Naive thymus-derived CD4-positive, alpha-beta T cell (primary cell): ENCODE measurements at regions not wholly inside any gene's neighbourhood (a gene's known extent, or its start where the extent isn't known, plus 50 kb on each side); places are given as distances from the start of the nearest gene placed in this dataset.
"Not testable (repeated sequence)": the region's sequence is repeated elsewhere in the genome, so short reads cannot be mapped to it uniquely, and the experiment has no call there.

ENCODE experiments used
- ATAC-seq: fragments of 150-1000 bp; cut with Tn5 transposase; 2 replicates; pipeline ENCODE4 v1.10.0; 2021; ENCODE audit warnings: mild to moderate bottlenecking, moderate library complexity
- CTCF ChIA-PET: fragments of 350-600 bp; sonication (Branson Sonifier 250); formaldehyde crosslinking; loops from one replicate; lab custom pipeline; 2021; ENCODE audit warnings: antibody characterized with exemption; lab: Charles Lee
- POLR2A ChIA-PET: fragments of 350-600 bp; sonication (Branson Sonifier 250); formaldehyde crosslinking; loops from one replicate; lab custom pipeline; 2021; ENCODE audit warnings: antibody characterized with exemption, inconsistent platforms; lab: Charles Lee
- DNase-seq, 9 donors: peaks; one replicate each; pipeline versions ENCODE4 v3.0.0 to v3.0.0-alpha.2; 2020 to 2022; ENCODE audit warnings: mixed read lengths in 1 of 9
- H3K27ac ChIP-seq: one replicate; pipeline ENCODE4 v1.7.0; 2013; ENCODE audit warnings: mild to moderate bottlenecking, low read depth, low read length, moderate library complexity
- H3K27me3 ChIP-seq, 2 donors: one replicate each; pipeline ENCODE4 v1.7.0; 2013; ENCODE audit warnings: low read length in 2 of 2, mild to moderate bottlenecking in 2 of 2, moderate library complexity in 2 of 2; ENCODE audit not compliant: control insufficient read depth in 2 of 2, insufficient read depth in 2 of 2
- H3K36me3 ChIP-seq, 3 experiments: 1 replicate in 2 of 3; 2 replicates in 1 of 3; pipeline ENCODE4 v1.7.0; 2013; ENCODE audit warnings: low read length in 3 of 3, mild to moderate bottlenecking in 3 of 3, moderate library complexity in 1 of 3; ENCODE audit not compliant: insufficient read depth in 3 of 3, control insufficient read depth in 2 of 3
- H3K4me1 ChIP-seq, 2 donors: one replicate each; pipeline ENCODE4 v1.7.0; 2013; ENCODE audit warnings: low read length in 2 of 2, mild to moderate bottlenecking in 2 of 2, moderate library complexity in 1 of 2; ENCODE audit not compliant: control insufficient read depth in 2 of 2, insufficient read depth in 2 of 2
- H3K4me3 ChIP-seq: 2 replicates; pipeline ENCODE4 v1.7.0; 2013; ENCODE audit warnings: mild to moderate bottlenecking, low read length
- H3K9me3 ChIP-seq, 3 experiments: 1 replicate in 2 of 3; 2 replicates in 1 of 3; pipeline ENCODE4 v1.7.0; 2013; ENCODE audit warnings: low read length in 3 of 3; ENCODE audit not compliant: control insufficient read depth in 2 of 3
- H3K27ac Mint-ChIP-seq, 9 donors: one replicate each; pipeline ENCODE4 v1.8.0; 2020 to 2022; ENCODE audit warnings: mixed read lengths in 9 of 9, mild to moderate bottlenecking in 8 of 9, moderate library complexity in 5 of 9, inconsistent platforms in 2 of 9
- H3K27me3 Mint-ChIP-seq, 5 donors: one replicate each; pipeline ENCODE4 v1.8.0; 2021 to 2022; ENCODE audit warnings: mixed read lengths in 5 of 5, mild to moderate bottlenecking in 1 of 5
- H3K36me3 Mint-ChIP-seq, 5 donors: one replicate each; pipeline ENCODE4 v1.8.0; 2020 to 2022; ENCODE audit warnings: mixed read lengths in 5 of 5, mild to moderate bottlenecking in 3 of 5, inconsistent platforms in 1 of 5
- H3K4me1 Mint-ChIP-seq, 7 donors: one replicate each; pipeline ENCODE4 v1.8.0; 2020 to 2022; ENCODE audit warnings: mixed read lengths in 7 of 7, mild to moderate bottlenecking in 3 of 7, inconsistent platforms in 1 of 7
- H3K4me3 Mint-ChIP-seq, 10 donors: one replicate each; pipeline ENCODE4 v1.8.0; 2020 to 2022; ENCODE audit warnings: mild to moderate bottlenecking in 10 of 10, mixed read lengths in 10 of 10, moderate library complexity in 6 of 10, inconsistent platforms in 2 of 10
- H3K9me3 Mint-ChIP-seq, 11 donors: one replicate each; pipeline ENCODE4 v1.8.0; 2020 to 2022; ENCODE audit warnings: mixed read lengths in 11 of 11, mild to moderate bottlenecking in 4 of 11, inconsistent platforms in 1 of 11, moderate library complexity in 1 of 11
- intact Hi-C, 2 donors: fragments of 100-400 bp; cut with micrococcal nuclease; formaldehyde crosslinking; loops; one replicate each; pipeline ENCODE4 v1.15.1; 2023

GRCh38 chr4:134865675-134866074 is 664.1 kb upstream of the PABPC4L start:
- Histone ChIP-seq H3K4me1 (no peaks in the 10 kb centered on the region), H3K4me3 (no peak overlapping the region), H3K36me3 (no peaks in the 10 kb centered on the region), H3K27me3 (no peaks in the 10 kb centered on the region), H3K27ac (no peak overlapping the region), H3K9me3 (no peaks in the 10 kb centered on the region)
- H3K36me3 Mint-ChIP-seq = no peaks in the 10 kb centered on the region
- no peak overlapping the region for H3K27ac Mint-ChIP-seq
- no peaks in the 10 kb centered on the region for H3K27me3 Mint-ChIP-seq
- no peaks in the 10 kb centered on the region for H3K4me1 Mint-ChIP-seq
- ChIA-PET CTCF (no interaction called here), POLR2A (no interaction called here)
- no peak overlapping the region for H3K4me3 Mint-ChIP-seq
- no peak for ATAC-seq
- DNase-seq = no peak
- H3K9me3 Mint-ChIP-seq = peaks cover 0 to 23% (median 4%) of the 10 kb centered on the region in 11 donors
- intact Hi-C loops = no loop called here

- H3K9me3 Mint-ChIP-seq = peaks cover 0 to 16% (median 4%) of the 10 kb centered on the region in 11 donors
- no peak overlapping the region for H3K27ac ChIP-seq
Measured at GRCh38 chr4:134862116-134862515, 660.5 kb upstream of the PABPC4L start.

GRCh38 chr4:134848681-134849080 is 647.1 kb upstream of the PABPC4L start:
- H3K4me1 ChIP-seq = no peaks in the 10 kb centered on the region
- no peak overlapping the region for H3K4me3 ChIP-seq
- peaks cover 0 to 15% (median 5%) of the 10 kb centered on the region in 11 donors for H3K9me3 Mint-ChIP-seq
- no peaks in the 10 kb centered on the region for H3K27me3 ChIP-seq
- H3K36me3 ChIP-seq = no peaks in the 10 kb centered on the region
- DNase-seq (no peak), ATAC-seq (no peak)
- CTCF ChIA-PET = no interaction called here
- no peaks in the 10 kb centered on the region for H3K36me3 Mint-ChIP-seq
- no peaks in the 10 kb centered on the region for H3K4me1 Mint-ChIP-seq
- H3K9me3 ChIP-seq = no peaks in the 10 kb centered on the region
- H3K27ac ChIP-seq = no peak overlapping the region
- POLR2A ChIA-PET = no interaction called here
- H3K27ac Mint-ChIP-seq = no peak overlapping the region
- H3K27me3 Mint-ChIP-seq = no peaks in the 10 kb centered on the region
- H3K4me3 Mint-ChIP-seq = no peak overlapping the region
- intact Hi-C loops = no loop called here

More at GRCh38 chr4:134862116-134862515, 660.5 kb upstream of the PABPC4L start:
- no peak for DNase-seq
- Histone ChIP-seq H3K27me3 (no peaks in the 10 kb centered on the region), H3K4me3 (no peak overlapping the region), H3K9me3 (no peaks in the 10 kb centered on the region), H3K4me1 (no peaks in the 10 kb centered on the region), H3K36me3 (no peaks in the 10 kb centered on the region)
- H3K4me1 Mint-ChIP-seq = no peaks in the 10 kb centered on the region
- intact Hi-C loops = no loop called here
- no peak for ATAC-seq
- H3K27ac Mint-ChIP-seq = no peak overlapping the region
- no peak overlapping the region for H3K4me3 Mint-ChIP-seq
- H3K36me3 Mint-ChIP-seq = no peaks in the 10 kb centered on the region
- H3K27me3 Mint-ChIP-seq = no peaks in the 10 kb centered on the region
- ChIA-PET CTCF (no interaction called here), POLR2A (no interaction called here)

GRCh38 chr4:134830741-134831140 is 629.2 kb upstream of the PABPC4L start:
- POLR2A ChIA-PET, CTCF ChIA-PET, H3K27me3 ChIP-seq, H3K27ac Mint-ChIP-seq, H3K36me3 Mint-ChIP-seq, ATAC-seq, intact Hi-C loops, H3K27me3 Mint-ChIP-seq, H3K4me1 ChIP-seq, H3K36me3 ChIP-seq, H3K9me3 ChIP-seq, H3K4me3 Mint-ChIP-seq, DNase-seq, H3K4me1 Mint-ChIP-seq, H3K27ac ChIP-seq, H3K4me3 ChIP-seq: not testable (repeated sequence)
- peaks cover 1 to 17% (median 5%) of the 10 kb centered on the region in 11 donors for H3K9me3 Mint-ChIP-seq

- no peaks in the 10 kb centered on the region for H3K36me3 ChIP-seq
- intact Hi-C loops = no loop called here
Measured at GRCh38 chr4:134812611-134813010, 611.0 kb upstream of the PABPC4L start.

GRCh38 chr4:134807231-134807745 is 605.7 kb upstream of the PABPC4L start:
- ChIA-PET CTCF (no interaction called here), POLR2A (no interaction called here)
- ATAC-seq (no peak), DNase-seq (no peak)
- Histone ChIP-seq H3K4me1 (no peaks in the 10 kb centered on the region), H3K27ac (no peak overlapping the region), H3K27me3 (no peaks in the 10 kb centered on the region), H3K9me3 (no peaks in the 10 kb centered on the region), H3K36me3 (no peaks in the 10 kb centered on the region), H3K4me3 (no peak overlapping the region)
- H3K4me1 Mint-ChIP-seq = no peaks in the 10 kb centered on the region
- H3K4me3 Mint-ChIP-seq = no peak overlapping the region
- peaks cover 0 to 20% (median 2%) of the 10 kb centered on the region in 11 donors for H3K9me3 Mint-ChIP-seq
- no peaks in the 10 kb centered on the region for H3K36me3 Mint-ChIP-seq
- no peaks in the 10 kb centered on the region for H3K27me3 Mint-ChIP-seq
- H3K27ac Mint-ChIP-seq = no peak overlapping the region
- intact Hi-C loops = no loop called here

More at GRCh38 chr4:134812611-134813010, 611.0 kb upstream of the PABPC4L start:
- Histone ChIP-seq H3K27ac (no peak overlapping the region), H3K9me3 (no peaks in the 10 kb centered on the region), H3K4me3 (no peak overlapping the region), H3K27me3 (no peaks in the 10 kb centered on the region), H3K4me1 (no peaks in the 10 kb centered on the region)
- H3K4me1 Mint-ChIP-seq = no peaks in the 10 kb centered on the region
- no peak overlapping the region for H3K4me3 Mint-ChIP-seq
- ATAC-seq = no peak
- peaks cover 0 to 15% (median 4%) of the 10 kb centered on the region in 11 donors for H3K9me3 Mint-ChIP-seq
- DNase-seq = no peak
- H3K36me3 Mint-ChIP-seq = no peaks in the 10 kb centered on the region
- H3K27me3 Mint-ChIP-seq = no peaks in the 10 kb centered on the region
- H3K27ac Mint-ChIP-seq = no peak overlapping the region
- CTCF ChIA-PET = no interaction called here
- POLR2A ChIA-PET = no interaction called here

GRCh38 chr4:134798573-134798972 is 597.0 kb upstream of the PABPC4L start:
- CTCF ChIA-PET = no interaction called here

More at GRCh38 chr4:134798573-134798972, 597.0 kb upstream of the PABPC4L start:
- Histone ChIP-seq H3K27ac (no peak overlapping the region), H3K4me1 (no peaks in the 10 kb centered on the region), H3K36me3 (no peaks in the 10 kb centered on the region), H3K4me3 (no peak overlapping the region), H3K9me3 (peaks cover 0 to 8% (median 0%) of the 10 kb centered on the region in 3 experiments), H3K27me3 (no peaks in the 10 kb centered on the region)
- no peak for ATAC-seq
- H3K36me3 Mint-ChIP-seq = no peaks in the 10 kb centered on the region
- no peaks in the 10 kb centered on the region for H3K4me1 Mint-ChIP-seq
- no peak overlapping the region for H3K27ac Mint-ChIP-seq
- POLR2A ChIA-PET = no interaction called here
- H3K4me3 Mint-ChIP-seq = no peak overlapping the region
- no peak for DNase-seq
- H3K9me3 Mint-ChIP-seq = peaks cover 0 to 28% (median 10%) of the 10 kb centered on the region in 11 donors
- intact Hi-C loops = no loop called here
- H3K27me3 Mint-ChIP-seq = no peaks in the 10 kb centered on the region
